Heart left ventricle (tissue), 13 donors: ENCODE measurements at regions not wholly inside any gene's neighbourhood (a gene's known extent, or its start where the extent isn't known, plus 50 kb on each side); places are given as distances from the start of the nearest gene placed in this dataset.

ENCODE experiments used
- POLR2A ChIP-seq, 2 donors: fragments of 450-650 bp; IDR thresholded peaks; one replicate each; pipeline ENCODE4 v1.6.1; 2017; ENCODE audit warnings: antibody characterized with exemption in 2 of 2, mild to moderate bottlenecking in 2 of 2, moderate library complexity in 2 of 2
- TF ChIP-seq, protein P1 (sequence below), 12 donors: fragments of 200-600 bp; sonication (generic) in 4 of 12; IDR thresholded peaks; one replicate each; pipeline versions ENCODE4 v1.5.0 to v1.8.0; 2018 to 2022; ENCODE audit warnings: antibody characterized with exemption in 12 of 12, mild to moderate bottlenecking in 5 of 12
- donor health status: ischemic (EF 13 %, LVEDD 7.1; RV severe dilation, severe dysfunction).
- donor health status: DM: no; HTN: yes; CAD: no.
- donor health status: DM: no; HTN: no; CAD: no.
- donor health status: ischemic (EF 25% LVEDD 6.9; RV normal size, moderate dysfunction).
- donor health status: ischemic (EF 25% LVEDD 5.7; RV mildly dilated, moderate dysfunction).
- donor health status: ischemic (EF 35%, LVEDD 5.7; RV mildly dilated, moderate dysfunction).
- donor health status: nonischemic (EF 11% LVEDD 7.7; RV severe dilation, severe dysfunction).
- donor health status: DM: yes; HTN: yes; CAD: no.
- donor health status: PGD.
- donor health status: ischemic (EF 29% LVEDD 5.4; RV normal size, mild dysfunction).
- donor health status: nonischemic (EF 23%, LVEDD 6.1; RV moderate dilation, normal function).

- TF ChIP-seq POLR2A (IDR thresholded peaks at IDR 0.05), result no peak
- TF ChIP-seq, protein P1, sequence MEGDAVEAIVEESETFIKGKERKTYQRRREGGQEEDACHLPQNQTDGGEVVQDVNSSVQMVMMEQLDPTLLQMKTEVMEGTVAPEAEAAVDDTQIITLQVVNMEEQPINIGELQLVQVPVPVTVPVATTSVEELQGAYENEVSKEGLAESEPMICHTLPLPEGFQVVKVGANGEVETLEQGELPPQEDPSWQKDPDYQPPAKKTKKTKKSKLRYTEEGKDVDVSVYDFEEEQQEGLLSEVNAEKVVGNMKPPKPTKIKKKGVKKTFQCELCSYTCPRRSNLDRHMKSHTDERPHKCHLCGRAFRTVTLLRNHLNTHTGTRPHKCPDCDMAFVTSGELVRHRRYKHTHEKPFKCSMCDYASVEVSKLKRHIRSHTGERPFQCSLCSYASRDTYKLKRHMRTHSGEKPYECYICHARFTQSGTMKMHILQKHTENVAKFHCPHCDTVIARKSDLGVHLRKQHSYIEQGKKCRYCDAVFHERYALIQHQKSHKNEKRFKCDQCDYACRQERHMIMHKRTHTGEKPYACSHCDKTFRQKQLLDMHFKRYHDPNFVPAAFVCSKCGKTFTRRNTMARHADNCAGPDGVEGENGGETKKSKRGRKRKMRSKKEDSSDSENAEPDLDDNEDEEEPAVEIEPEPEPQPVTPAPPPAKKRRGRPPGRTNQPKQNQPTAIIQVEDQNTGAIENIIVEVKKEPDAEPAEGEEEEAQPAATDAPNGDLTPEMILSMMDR (IDR thresholded peaks at IDR 0.05), result no peak
Observed at GRCh38 chr9:15101095-15101494, 190.9 kb upstream of the FREM1 start.
